ENCODE measurements at regions not wholly inside any gene's neighbourhood (a gene's known extent, or its start where the extent isn't known, plus 50 kb on each side); places are given as distances from the start of the nearest gene placed in this dataset.

DNA sequence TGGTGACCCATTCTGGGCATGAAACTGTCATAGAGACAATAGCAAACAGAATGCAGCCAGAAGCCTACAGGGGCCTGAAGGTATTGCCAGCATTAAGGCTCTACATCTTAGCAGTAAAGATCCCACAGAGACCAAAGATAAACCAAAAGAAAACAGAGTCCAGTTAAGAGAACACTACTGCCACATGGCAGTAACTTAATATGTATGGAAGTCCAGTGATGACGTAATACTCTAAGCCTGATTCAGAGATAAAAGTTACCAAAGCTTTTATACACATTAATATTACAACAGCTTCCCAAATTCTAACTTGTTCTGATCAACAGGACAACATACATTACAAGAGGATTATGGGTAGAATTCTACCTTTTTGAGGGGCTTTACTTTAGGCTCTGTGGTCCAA lies 371.5 kb downstream of the PRELID2 start:
- TF ChIP-seq, protein P1, sequence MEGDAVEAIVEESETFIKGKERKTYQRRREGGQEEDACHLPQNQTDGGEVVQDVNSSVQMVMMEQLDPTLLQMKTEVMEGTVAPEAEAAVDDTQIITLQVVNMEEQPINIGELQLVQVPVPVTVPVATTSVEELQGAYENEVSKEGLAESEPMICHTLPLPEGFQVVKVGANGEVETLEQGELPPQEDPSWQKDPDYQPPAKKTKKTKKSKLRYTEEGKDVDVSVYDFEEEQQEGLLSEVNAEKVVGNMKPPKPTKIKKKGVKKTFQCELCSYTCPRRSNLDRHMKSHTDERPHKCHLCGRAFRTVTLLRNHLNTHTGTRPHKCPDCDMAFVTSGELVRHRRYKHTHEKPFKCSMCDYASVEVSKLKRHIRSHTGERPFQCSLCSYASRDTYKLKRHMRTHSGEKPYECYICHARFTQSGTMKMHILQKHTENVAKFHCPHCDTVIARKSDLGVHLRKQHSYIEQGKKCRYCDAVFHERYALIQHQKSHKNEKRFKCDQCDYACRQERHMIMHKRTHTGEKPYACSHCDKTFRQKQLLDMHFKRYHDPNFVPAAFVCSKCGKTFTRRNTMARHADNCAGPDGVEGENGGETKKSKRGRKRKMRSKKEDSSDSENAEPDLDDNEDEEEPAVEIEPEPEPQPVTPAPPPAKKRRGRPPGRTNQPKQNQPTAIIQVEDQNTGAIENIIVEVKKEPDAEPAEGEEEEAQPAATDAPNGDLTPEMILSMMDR (IDR thresholded peaks at IDR 0.05) = no peak
- no peak for TF ChIP-seq POLR2A (IDR thresholded peaks at IDR 0.05)

Measured in heart left ventricle (tissue), 13 donors.